ENCODE measurements at regions not wholly inside any gene's neighbourhood (a gene's known extent, or its start where the extent isn't known, plus 50 kb on each side); places are given as distances from the start of the nearest gene placed in this dataset.

GRCh38 chr10:3365630-3366029, 193.0 kb upstream of the PITRM1 start:
- H3K9ac ChIP-seq, result no peak overlapping the region
- no peak overlapping the region for H3K4me3 ChIP-seq
- no peaks in the 10 kb centered on the region for H4K20me1 ChIP-seq
- H3K9me3 ChIP-seq, result peaks cover 26% of the 10 kb centered on the region
- H3K4me1 ChIP-seq, result peaks cover 7% of the 10 kb centered on the region; the same call in 1 of the 2 replicates
- no peak overlapping the region for H3K27ac ChIP-seq
- TF ChIP-seq Cebpa-rat (IDR thresholded peaks at IDR 0.05), result no peak
- no peak overlapping the region for H3K4me2 ChIP-seq
- H3K36me3 ChIP-seq, result no peaks in the 10 kb centered on the region
- H3K27me3 ChIP-seq, result no peaks in the 10 kb centered on the region

GRCh38 chr10:3364768-3365480, 192.3 kb upstream of the PITRM1 start:
- H3K27ac ChIP-seq, result no peak overlapping the region
- no peak overlapping the region for H3K9ac ChIP-seq
- no peaks in the 10 kb centered on the region for H3K36me3 ChIP-seq
- no peak overlapping the region for H3K4me2 ChIP-seq
- peaks cover 7% of the 10 kb centered on the region; the same call in 1 of the 2 replicates for H3K4me1 ChIP-seq
- no peak overlapping the region for H3K4me3 ChIP-seq
- H3K27me3 ChIP-seq, result no peaks in the 10 kb centered on the region
- peaks cover 33% of the 10 kb centered on the region for H3K9me3 ChIP-seq
- H4K20me1 ChIP-seq, result no peaks in the 10 kb centered on the region
- no peak for TF ChIP-seq Cebpa-rat (IDR thresholded peaks at IDR 0.05)

- no peak overlapping the region for H3K9ac ChIP-seq
- no peaks in the 10 kb centered on the region for H4K20me1 ChIP-seq
- no peaks in the 10 kb centered on the region for H3K27me3 ChIP-seq
- H3K27ac ChIP-seq, result no peak overlapping the region
- H3K4me3 ChIP-seq, result no peak overlapping the region
- H3K4me2 ChIP-seq, result no peak overlapping the region
- peaks cover 44% of the 10 kb centered on the region for H3K9me3 ChIP-seq
- no peak for TF ChIP-seq Cebpa-rat (IDR thresholded peaks at IDR 0.05)
- peaks cover 2% of the 10 kb centered on the region; the same call in 1 of the 2 replicates for H3K4me1 ChIP-seq
- no peaks in the 10 kb centered on the region for H3K36me3 ChIP-seq
These were observed 190.9 kb upstream of the PITRM1 start for GRCh38 chr10:3363311-3364045.

- TF ChIP-seq Cebpa-rat (IDR thresholded peaks at IDR 0.05), result no peak
- Histone ChIP-seq H3K4me2 (no peak overlapping the region), H3K36me3 (no peaks in the 10 kb centered on the region), H3K9me3 (peaks cover 55% of the 10 kb centered on the region), H4K20me1 (no peaks in the 10 kb centered on the region), H3K9ac (no peak overlapping the region), H3K27ac (no peak overlapping the region), H3K4me1 (peaks cover 13% of the 10 kb centered on the region), H3K4me3 (no peak overlapping the region), H3K27me3 (no peaks in the 10 kb centered on the region)
These were observed 189.8 kb upstream of the PITRM1 start for GRCh38 chr10:3362394-3362793.

- Histone ChIP-seq H3K27ac (no peak overlapping the region), H3K27me3 (no peaks in the 10 kb centered on the region), H3K9me3 (peaks cover 62% of the 10 kb centered on the region), H3K4me3 (no peak overlapping the region), H3K4me2 (no peak overlapping the region), H3K4me1 (peaks cover 18% of the 10 kb centered on the region), H4K20me1 (no peaks in the 10 kb centered on the region), H3K9ac (no peak overlapping the region), H3K36me3 (no peaks in the 10 kb centered on the region)
- TF ChIP-seq Cebpa-rat (IDR thresholded peaks at IDR 0.05), result no peak
These were observed 189.1 kb upstream of the PITRM1 start for GRCh38 chr10:3361640-3362039.

GRCh38 chr10:3357737-3358136, 185.2 kb upstream of the PITRM1 start:
- Histone ChIP-seq H3K27ac (no peak overlapping the region), H3K27me3 (no peaks in the 10 kb centered on the region), H3K9ac (no peak overlapping the region), H3K36me3 (no peaks in the 10 kb centered on the region), H3K4me3 (no peak overlapping the region), H4K20me1 (no peaks in the 10 kb centered on the region), H3K9me3 (peaks cover 63% of the 10 kb centered on the region), H3K4me1 (peaks cover 18% of the 10 kb centered on the region), H3K4me2 (peak overlapping the region; percentile 48)
- no peak for TF ChIP-seq Cebpa-rat (IDR thresholded peaks at IDR 0.05)

- no peaks in the 10 kb centered on the region for H4K20me1 ChIP-seq
- no peak for TF ChIP-seq Cebpa-rat (IDR thresholded peaks at IDR 0.05)
- H3K9me3 ChIP-seq, result peaks cover 41% of the 10 kb centered on the region
- H3K27ac ChIP-seq, result no peak overlapping the region
- H3K36me3 ChIP-seq, result no peaks in the 10 kb centered on the region
- H3K4me3 ChIP-seq, result no peak overlapping the region
- no peak overlapping the region for H3K4me2 ChIP-seq
- peaks cover 22% of the 10 kb centered on the region for H3K4me1 ChIP-seq
- H3K27me3 ChIP-seq, result no peaks in the 10 kb centered on the region
- no peak overlapping the region for H3K9ac ChIP-seq
These were observed 183.0 kb upstream of the PITRM1 start for GRCh38 chr10:3355536-3355935.

GRCh38 chr10:3354174-3354900, 181.8 kb upstream of the PITRM1 start:
- Histone ChIP-seq H3K9ac (no peak overlapping the region), H3K9me3 (peaks cover 30% of the 10 kb centered on the region), H4K20me1 (no peaks in the 10 kb centered on the region), H3K36me3 (no peaks in the 10 kb centered on the region), H3K4me3 (no peak overlapping the region), H3K27me3 (no peaks in the 10 kb centered on the region), H3K27ac (no peak overlapping the region), H3K4me1 (peaks cover 22% of the 10 kb centered on the region), H3K4me2 (no peak overlapping the region)
- TF ChIP-seq Cebpa-rat (IDR thresholded peaks at IDR 0.05), result no peak

GRCh38 chr10:3353235-3353634, 180.7 kb upstream of the PITRM1 start:
- Histone ChIP-seq H3K4me2 (no peak overlapping the region), H4K20me1 (no peaks in the 10 kb centered on the region), H3K36me3 (no peaks in the 10 kb centered on the region), H3K9ac (no peak overlapping the region), H3K27ac (no peak overlapping the region), H3K27me3 (no peaks in the 10 kb centered on the region), H3K9me3 (peaks cover 21% of the 10 kb centered on the region), H3K4me3 (no peak overlapping the region), H3K4me1 (peaks cover 17% of the 10 kb centered on the region)
- no peak for TF ChIP-seq Cebpa-rat (IDR thresholded peaks at IDR 0.05)
